ENCODE measurements at regions not wholly inside any gene's neighbourhood (a gene's known extent, or its start where the extent isn't known, plus 50 kb on each side); places are given as distances from the start of the nearest gene placed in this dataset.

DNA sequence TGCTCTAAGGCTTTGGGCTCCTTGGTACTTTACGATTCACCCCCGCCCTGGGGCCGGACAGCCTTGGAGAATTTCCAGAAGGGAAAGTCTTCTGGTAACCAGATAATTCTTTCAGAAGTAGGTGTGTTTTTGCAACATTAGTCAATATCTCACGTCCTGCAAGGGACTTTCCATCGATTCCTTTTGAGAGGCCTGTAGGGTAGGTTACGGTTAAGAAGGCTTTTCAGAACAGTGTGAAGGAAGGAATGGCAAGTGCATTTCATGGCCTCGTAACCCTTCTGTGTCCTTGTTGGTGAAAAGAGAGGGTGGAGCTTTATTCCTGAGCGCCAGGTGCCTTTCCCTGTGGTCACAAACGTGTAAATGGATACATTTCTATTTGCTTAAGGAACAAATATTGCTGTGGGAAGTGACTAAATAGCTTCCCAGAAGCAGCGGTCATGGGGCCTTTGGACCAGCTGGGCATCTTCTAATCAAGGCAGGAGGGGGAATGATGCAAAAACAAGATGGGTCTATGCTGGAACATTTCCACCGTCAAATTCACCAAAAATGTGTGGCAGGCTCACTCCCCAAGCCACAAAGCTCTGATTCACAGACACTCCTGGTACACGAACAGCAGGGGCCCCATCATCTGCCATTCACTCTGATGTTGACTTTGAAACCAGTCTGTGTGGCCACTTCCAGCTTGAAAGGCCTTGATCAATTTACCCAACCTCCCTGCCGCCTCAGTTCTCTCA, 99.2 kb downstream of the ANKRD10 start:
- no peaks in the 10 kb centered on the region for H3K36me3 ChIP-seq
- H3K9me3 ChIP-seq = no peaks in the 10 kb centered on the region
- 38 to 71% (median 52%) methylated on average over 13 of the region's 13 CpGs for WGBS, 5 donors
- H3K27me3 ChIP-seq = peaks cover 0 to 26% (median 17%) of the 10 kb centered on the region in 3 donors
- no peak overlapping the region for H3K27ac ChIP-seq
- intact Hi-C loops (cut with DNase I; ENCODE audit: low total_unique reads) = loop anchor here (10.0 kb wide), 2 partner anchors 91 to 221 kb away; no protein-coding TSS in a partner anchor
- no peak for TF ChIP-seq POLR2A (IDR thresholded peaks at IDR 0.05)
- TF ChIP-seq POLR2AphosphoS5 (IDR thresholded peaks at IDR 0.05) = no peak
- TF ChIP-seq, protein P1, sequence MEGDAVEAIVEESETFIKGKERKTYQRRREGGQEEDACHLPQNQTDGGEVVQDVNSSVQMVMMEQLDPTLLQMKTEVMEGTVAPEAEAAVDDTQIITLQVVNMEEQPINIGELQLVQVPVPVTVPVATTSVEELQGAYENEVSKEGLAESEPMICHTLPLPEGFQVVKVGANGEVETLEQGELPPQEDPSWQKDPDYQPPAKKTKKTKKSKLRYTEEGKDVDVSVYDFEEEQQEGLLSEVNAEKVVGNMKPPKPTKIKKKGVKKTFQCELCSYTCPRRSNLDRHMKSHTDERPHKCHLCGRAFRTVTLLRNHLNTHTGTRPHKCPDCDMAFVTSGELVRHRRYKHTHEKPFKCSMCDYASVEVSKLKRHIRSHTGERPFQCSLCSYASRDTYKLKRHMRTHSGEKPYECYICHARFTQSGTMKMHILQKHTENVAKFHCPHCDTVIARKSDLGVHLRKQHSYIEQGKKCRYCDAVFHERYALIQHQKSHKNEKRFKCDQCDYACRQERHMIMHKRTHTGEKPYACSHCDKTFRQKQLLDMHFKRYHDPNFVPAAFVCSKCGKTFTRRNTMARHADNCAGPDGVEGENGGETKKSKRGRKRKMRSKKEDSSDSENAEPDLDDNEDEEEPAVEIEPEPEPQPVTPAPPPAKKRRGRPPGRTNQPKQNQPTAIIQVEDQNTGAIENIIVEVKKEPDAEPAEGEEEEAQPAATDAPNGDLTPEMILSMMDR (IDR thresholded peaks at IDR 0.05) = no peak
- no peak for TF ChIP-seq EP300 (IDR thresholded peaks at IDR 0.05)
- H3K4me3 ChIP-seq = no peak overlapping the region
- peaks cover 0 to 25% (median 17%) of the 10 kb centered on the region in 4 donors for H3K4me1 ChIP-seq
- DNase-seq = no peak

DNA sequence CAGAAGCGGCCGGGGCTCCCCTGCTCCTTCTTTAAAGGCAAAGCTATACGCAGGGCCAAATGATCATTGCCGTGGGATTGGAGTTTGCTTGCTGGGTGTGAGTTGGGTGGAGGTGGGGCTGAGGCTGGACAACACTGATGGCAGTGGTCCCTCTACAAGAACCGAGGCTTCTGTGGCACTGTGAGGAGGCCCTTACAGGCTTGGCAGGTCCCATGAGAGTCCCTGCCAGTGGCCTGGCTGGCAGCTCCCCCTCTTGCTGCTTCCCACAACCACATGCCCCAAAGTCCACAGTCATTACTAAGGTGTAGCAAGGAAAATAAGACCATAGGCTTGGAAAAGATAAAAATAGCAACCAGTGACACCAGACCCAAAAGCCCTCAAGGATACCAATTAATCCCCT, 98.4 kb downstream of the ANKRD10 start:
- no peak for DNase-seq
- Histone ChIP-seq H3K4me3 (no peak overlapping the region), H3K27ac (no peak overlapping the region), H3K4me1 (peaks cover 0 to 24% (median 17%) of the 10 kb centered on the region in 4 donors), H3K9me3 (no peaks in the 10 kb centered on the region), H3K36me3 (no peaks in the 10 kb centered on the region), H3K27me3 (peaks cover 0 to 17% (median 10%) of the 10 kb centered on the region in 3 donors)
- 74 to 79% (median 77%) methylated on average over 5 of the region's 5 CpGs for WGBS, 5 donors
- intact Hi-C loops (cut with DNase I; ENCODE audit: low total_unique reads) = loop anchor here (10.0 kb wide), 2 partner anchors 92 to 222 kb away; no protein-coding TSS in a partner anchor
- TF ChIP-seq, protein P1 (IDR thresholded peaks at IDR 0.05) = no peak
- TF ChIP-seq POLR2AphosphoS5 (IDR thresholded peaks at IDR 0.05) = no peak
- no peak for TF ChIP-seq EP300 (IDR thresholded peaks at IDR 0.05)
- TF ChIP-seq POLR2A (IDR thresholded peaks at IDR 0.05) = no peak

DNA sequence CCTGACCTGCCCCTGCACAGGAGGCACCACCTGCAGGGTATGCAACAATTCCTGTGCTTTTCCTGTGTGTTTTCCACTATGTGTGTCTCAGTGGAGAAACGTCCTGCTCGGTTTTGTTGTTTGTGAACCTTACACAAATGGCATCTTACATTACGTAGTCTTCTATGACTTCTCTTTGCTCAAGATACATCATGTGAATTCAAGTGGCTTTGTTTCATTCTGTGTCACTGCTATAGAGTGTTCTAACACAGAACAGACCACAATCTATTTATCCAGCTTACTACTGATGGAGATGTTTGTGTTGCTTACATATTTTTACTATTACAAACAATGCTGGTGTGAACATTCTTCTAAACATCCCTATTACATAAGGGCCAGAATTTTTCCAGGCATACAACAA, 97.7 kb downstream of the ANKRD10 start:
- H3K27ac ChIP-seq = no peak overlapping the region
- WGBS, 5 donors = 69 to 89% (median 80%) methylated on average over 3 of the region's 3 CpGs
- no peak for DNase-seq
- H3K27me3 ChIP-seq = peaks cover 0 to 11% (median 7%) of the 10 kb centered on the region in 3 donors
- intact Hi-C loops (cut with DNase I; ENCODE audit: low total_unique reads) = loop anchor here (10.0 kb wide), 2 partner anchors 92 to 222 kb away; no protein-coding TSS in a partner anchor
- H3K4me3 ChIP-seq = no peak overlapping the region
- H3K9me3 ChIP-seq = no peaks in the 10 kb centered on the region
- no peaks in the 10 kb centered on the region for H3K36me3 ChIP-seq
- TF ChIP-seq, protein P1 (IDR thresholded peaks at IDR 0.05) = no peak
- no peak for TF ChIP-seq EP300 (IDR thresholded peaks at IDR 0.05)
- peaks cover 0 to 17% (median 13%) of the 10 kb centered on the region in 4 donors for H3K4me1 ChIP-seq

DNA sequence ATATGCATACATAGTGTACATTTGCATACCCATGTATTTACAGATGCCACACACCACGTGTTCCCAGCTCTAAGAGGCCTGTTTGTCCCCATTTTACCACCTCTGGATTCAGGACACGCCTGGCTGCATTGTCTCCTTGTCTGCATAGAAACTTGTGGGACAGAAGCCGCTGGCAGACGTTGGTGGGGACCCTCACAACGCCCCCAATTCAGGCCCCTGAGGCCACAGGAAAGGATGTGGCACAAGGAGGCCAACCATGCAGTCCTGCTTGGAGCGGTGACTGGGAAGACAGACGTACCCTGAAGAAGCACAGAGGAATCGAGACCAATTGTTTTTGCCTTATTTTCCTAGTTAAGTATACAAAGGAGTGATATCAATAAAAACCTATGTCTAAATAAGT, 96.1 kb downstream of the ANKRD10 start:
- Histone ChIP-seq H3K4me1 (peaks cover 0 to 9% (median 6%) of the 10 kb centered on the region in 4 donors), H3K4me3 (no peak overlapping the region), H3K36me3 (no peaks in the 10 kb centered on the region), H3K9me3 (no peaks in the 10 kb centered on the region), H3K27me3 (no peaks in the 10 kb centered on the region), H3K27ac (no peak overlapping the region)
- TF ChIP-seq, protein P1 (IDR thresholded peaks at IDR 0.05) = no peak
- TF ChIP-seq EP300 (IDR thresholded peaks at IDR 0.05) (no peak), POLR2A (IDR thresholded peaks at IDR 0.05) (no peak), POLR2AphosphoS5 (IDR thresholded peaks at IDR 0.05) (no peak)
- no peak for DNase-seq
- intact Hi-C loops (cut with DNase I; ENCODE audit: low total_unique reads) = loop anchor here (10.0 kb wide), 2 partner anchors 94 to 224 kb away; no protein-coding TSS in a partner anchor
- WGBS, 5 donors = 74 to 83% (median 76%) methylated on average over 8 of the region's 8 CpGs
